ENCODE measurements at regions not wholly inside any gene's neighbourhood (a gene's known extent, or its start where the extent isn't known, plus 50 kb on each side); places are given as distances from the start of the nearest gene placed in this dataset.

DNA sequence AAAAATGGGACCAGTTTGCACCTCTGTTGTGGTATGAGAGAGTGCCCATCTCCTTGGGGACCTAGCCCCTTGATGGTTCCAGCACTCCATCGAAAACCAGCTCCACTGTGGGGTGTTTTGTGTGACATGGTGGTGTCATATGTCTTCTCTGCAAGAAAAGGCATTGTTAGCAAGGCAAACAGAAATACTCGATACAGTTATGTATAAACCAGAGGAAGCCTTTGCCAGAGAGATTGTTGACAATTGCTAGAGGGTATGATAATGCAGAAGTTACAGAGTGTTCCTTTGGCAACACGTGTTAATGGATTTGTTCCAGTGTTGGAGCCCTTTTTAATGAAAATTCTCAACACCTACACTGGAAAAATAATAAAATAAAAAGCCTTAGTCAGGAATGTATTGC is 270.4 kb upstream of the DMRT1 start:
- WGBS = 21% methylated on average over 3 of the region's 3 CpGs
- Histone ChIP-seq H3K4me3 (ENCODE audit: low read depth in 1 of 3, low read length in 3 of 3) (no peak overlapping the region), H3K9ac (ENCODE audit: low read depth in 1 of 2, low read length in 2 of 2) (no peak overlapping the region), H3K36me3 (ENCODE audit: control insufficient read depth in 4 of 4, insufficient read depth in 3 of 4, low read depth in 1 of 4, low read length in 3 of 4) (no peaks in the 10 kb centered on the region), H3K4me1 (ENCODE audit: control insufficient read depth in 4 of 4, insufficient read depth in 4 of 4, low read length in 3 of 4) (peaks cover 1 to 23% (median 10%) of the 10 kb centered on the region in 4 donors), H3K9me3 (ENCODE audit: control insufficient read depth in 4 of 4, low read length in 3 of 4) (no peaks in the 10 kb centered on the region), H3K27ac (ENCODE audit: low read depth in 1 of 2, low read length in 2 of 2) (no peak overlapping the region), H3K27me3 (ENCODE audit: control insufficient read depth in 4 of 4, insufficient read depth in 4 of 4, low read length in 3 of 4) (no peaks in the 10 kb centered on the region)
- DNase-seq (ENCODE audit: low spot score) = no peak
- TF ChIP-seq YY1 (IDR thresholded peaks at IDR 0.05) = no peak
- TF ChIP-seq RXRA (IDR thresholded peaks at IDR 0.05) = peak in 1 of 2 donors; percentile 28
- TF ChIP-seq, protein P1, sequence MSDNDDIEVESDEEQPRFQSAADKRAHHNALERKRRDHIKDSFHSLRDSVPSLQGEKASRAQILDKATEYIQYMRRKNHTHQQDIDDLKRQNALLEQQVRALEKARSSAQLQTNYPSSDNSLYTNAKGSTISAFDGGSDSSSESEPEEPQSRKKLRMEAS (IDR thresholded peaks at IDR 0.05) = no peak
- peak; percentile 48 for TF ChIP-seq FOXA2 (IDR thresholded peaks at IDR 0.05)
- TF ChIP-seq HNF4A (conservative IDR thresholded peaks at IDR 0.05) = peak in 1 of 2 donors; percentile 9

DNA sequence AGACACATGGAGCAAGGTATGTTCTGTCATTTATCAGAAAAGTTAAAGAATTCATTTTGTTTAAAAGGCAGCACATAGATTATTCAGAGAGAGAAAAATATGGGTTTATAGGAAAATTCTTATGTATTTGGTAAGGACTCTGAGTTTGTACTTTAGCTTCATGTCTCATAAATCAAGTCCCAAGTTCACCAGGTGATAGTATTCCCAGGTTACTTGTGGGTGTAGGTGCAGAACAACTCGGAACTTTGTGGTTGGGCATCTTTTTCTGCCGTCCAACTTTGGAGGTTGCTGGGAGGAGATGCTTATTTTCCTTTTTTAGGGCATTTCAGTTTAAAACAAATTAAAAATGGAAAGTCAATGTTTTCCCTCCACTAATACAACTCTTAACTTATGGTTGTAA is 269.8 kb upstream of the DMRT1 start:
- WGBS = 67% methylated on average over 2 of the region's 2 CpGs
- H3K27me3 ChIP-seq (ENCODE audit: control insufficient read depth in 4 of 4, insufficient read depth in 4 of 4, low read length in 3 of 4) = no peaks in the 10 kb centered on the region
- no peak overlapping the region for H3K27ac ChIP-seq (ENCODE audit: low read depth in 1 of 2, low read length in 2 of 2)
- DNase-seq (ENCODE audit: low spot score) = no peak
- H3K4me1 ChIP-seq (ENCODE audit: control insufficient read depth in 4 of 4, insufficient read depth in 4 of 4, low read length in 3 of 4) = peaks cover 1 to 23% (median 10%) of the 10 kb centered on the region in 4 donors
- H3K36me3 ChIP-seq (ENCODE audit: control insufficient read depth in 4 of 4, insufficient read depth in 3 of 4, low read depth in 1 of 4, low read length in 3 of 4) = no peaks in the 10 kb centered on the region
- no peak overlapping the region for H3K9ac ChIP-seq (ENCODE audit: low read depth in 1 of 2, low read length in 2 of 2)
- no peaks in the 10 kb centered on the region for H3K9me3 ChIP-seq (ENCODE audit: control insufficient read depth in 4 of 4, low read length in 3 of 4)
- TF ChIP-seq HNF4A (conservative IDR thresholded peaks at IDR 0.05) (peak in 1 of 2 donors; percentile 1), FOXA2 (IDR thresholded peaks at IDR 0.05) (no peak)
- no peak overlapping the region for H3K4me3 ChIP-seq (ENCODE audit: low read depth in 1 of 3, low read length in 3 of 3)

DNA sequence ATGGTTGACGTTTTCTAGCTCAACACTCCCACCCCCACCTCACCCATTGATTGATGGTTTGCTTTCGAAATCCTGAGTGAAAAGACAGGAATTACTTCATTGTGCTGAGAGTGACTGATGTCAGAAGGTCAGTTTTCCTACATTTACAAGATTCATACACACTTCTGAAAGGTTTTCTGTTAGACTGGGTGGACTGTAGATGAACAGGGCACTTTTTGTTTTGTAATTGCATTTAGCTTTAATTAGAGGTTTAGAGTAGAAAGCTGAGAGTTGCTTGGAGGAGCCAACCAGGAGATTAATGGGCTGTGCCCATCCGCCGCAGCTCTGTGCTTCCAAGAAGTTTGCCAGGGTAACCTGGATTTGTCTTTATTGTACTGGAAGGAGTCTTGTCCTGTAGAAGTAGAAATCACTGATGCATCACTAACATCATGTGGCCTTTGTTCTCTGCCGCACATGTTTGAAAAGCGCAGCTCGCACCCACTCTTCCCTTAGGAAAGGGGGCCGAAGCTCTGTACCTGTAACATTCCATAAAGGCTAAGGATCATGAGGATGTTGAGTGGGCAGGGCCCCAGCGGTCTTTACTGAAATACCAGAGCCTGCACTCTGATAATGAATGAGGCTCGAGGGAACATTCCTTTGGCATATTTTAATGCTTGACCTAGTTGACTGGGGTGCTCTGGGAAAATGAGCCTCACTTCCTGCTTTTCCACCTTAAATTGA is 267.6 kb upstream of the DMRT1 start:
- H3K27me3 ChIP-seq (ENCODE audit: control insufficient read depth in 4 of 4, insufficient read depth in 4 of 4, low read length in 3 of 4) = no peaks in the 10 kb centered on the region
- no peaks in the 10 kb centered on the region for H3K9me3 ChIP-seq (ENCODE audit: control insufficient read depth in 4 of 4, low read length in 3 of 4)
- no peak overlapping the region for H3K9ac ChIP-seq (ENCODE audit: low read depth in 1 of 2, low read length in 2 of 2)
- H3K4me3 ChIP-seq (ENCODE audit: low read depth in 1 of 3, low read length in 3 of 3) = no peak overlapping the region
- TF ChIP-seq JUND (IDR thresholded peaks at IDR 0.05) (no peak), GABPA (IDR thresholded peaks at IDR 0.05 in 1 of 2, conservative IDR thresholded peaks at IDR 0.05 in 1 of 2) (no peak), YY1 (IDR thresholded peaks at IDR 0.05) (no peak), NR2F2 (IDR thresholded peaks at IDR 0.05) (peak; percentile 20), HNF4A (conservative IDR thresholded peaks at IDR 0.05) (no peak)
- TF ChIP-seq, protein P2, sequence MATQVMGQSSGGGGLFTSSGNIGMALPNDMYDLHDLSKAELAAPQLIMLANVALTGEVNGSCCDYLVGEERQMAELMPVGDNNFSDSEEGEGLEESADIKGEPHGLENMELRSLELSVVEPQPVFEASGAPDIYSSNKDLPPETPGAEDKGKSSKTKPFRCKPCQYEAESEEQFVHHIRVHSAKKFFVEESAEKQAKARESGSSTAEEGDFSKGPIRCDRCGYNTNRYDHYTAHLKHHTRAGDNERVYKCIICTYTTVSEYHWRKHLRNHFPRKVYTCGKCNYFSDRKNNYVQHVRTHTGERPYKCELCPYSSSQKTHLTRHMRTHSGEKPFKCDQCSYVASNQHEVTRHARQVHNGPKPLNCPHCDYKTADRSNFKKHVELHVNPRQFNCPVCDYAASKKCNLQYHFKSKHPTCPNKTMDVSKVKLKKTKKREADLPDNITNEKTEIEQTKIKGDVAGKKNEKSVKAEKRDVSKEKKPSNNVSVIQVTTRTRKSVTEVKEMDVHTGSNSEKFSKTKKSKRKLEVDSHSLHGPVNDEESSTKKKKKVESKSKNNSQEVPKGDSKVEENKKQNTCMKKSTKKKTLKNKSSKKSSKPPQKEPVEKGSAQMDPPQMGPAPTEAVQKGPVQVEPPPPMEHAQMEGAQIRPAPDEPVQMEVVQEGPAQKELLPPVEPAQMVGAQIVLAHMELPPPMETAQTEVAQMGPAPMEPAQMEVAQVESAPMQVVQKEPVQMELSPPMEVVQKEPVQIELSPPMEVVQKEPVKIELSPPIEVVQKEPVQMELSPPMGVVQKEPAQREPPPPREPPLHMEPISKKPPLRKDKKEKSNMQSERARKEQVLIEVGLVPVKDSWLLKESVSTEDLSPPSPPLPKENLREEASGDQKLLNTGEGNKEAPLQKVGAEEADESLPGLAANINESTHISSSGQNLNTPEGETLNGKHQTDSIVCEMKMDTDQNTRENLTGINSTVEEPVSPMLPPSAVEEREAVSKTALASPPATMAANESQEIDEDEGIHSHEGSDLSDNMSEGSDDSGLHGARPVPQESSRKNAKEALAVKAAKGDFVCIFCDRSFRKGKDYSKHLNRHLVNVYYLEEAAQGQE (IDR thresholded peaks at IDR 0.05) = no peak
- DNase-seq (ENCODE audit: low spot score) = no peak
- peaks cover 1 to 12% (median 6%) of the 10 kb centered on the region in 4 donors for H3K4me1 ChIP-seq (ENCODE audit: control insufficient read depth in 4 of 4, insufficient read depth in 4 of 4, low read length in 3 of 4)
- no peaks in the 10 kb centered on the region for H3K36me3 ChIP-seq (ENCODE audit: control insufficient read depth in 4 of 4, insufficient read depth in 3 of 4, low read depth in 1 of 4, low read length in 3 of 4)
- H3K27ac ChIP-seq (ENCODE audit: low read depth in 1 of 2, low read length in 2 of 2) = no peak overlapping the region
- WGBS = 82% methylated on average over 10 of the region's 10 CpGs
